H54 (cell line): ENCODE measurements at regions not wholly inside any gene's neighbourhood (a gene's known extent, or its start where the extent isn't known, plus 50 kb on each side); places are given as distances from the start of the nearest gene placed in this dataset.

Experiments
- DNase-seq: peaks from one replicate; pipeline ENCODE4 v3.0.0; 2011; ENCODE audit warnings: low spot score, mixed read lengths; ENCODE audit not compliant: insufficient read length
- FAIRE-seq: peaks from 3 replicates; lab custom pipeline; 2011; peaks lifted over from hg19 to GRCh38; lab: Jason Lieb, UNC
- POLR2A ChIP-seq: IDR thresholded peaks from 2 replicates; pipeline ENCODE4 v1.6.1; 2011; ENCODE audit warnings: low read depth, mild to moderate bottlenecking, low read length

GRCh38 chr2:126781806-126782205 is 116.9 kb upstream of the TEX51 start:
- no peak for DNase-seq
- no peak for FAIRE-seq
- no peak for TF ChIP-seq POLR2A

- FAIRE-seq, result no peak
- DNase-seq, result no peak
- no peak for TF ChIP-seq POLR2A
Observed at GRCh38 chr2:126782648-126783047, 116.0 kb upstream of the TEX51 start.

GRCh38 chr2:126783341-126783740 is 115.3 kb upstream of the TEX51 start:
- no peak for FAIRE-seq
- DNase-seq, result no peak
- no peak for TF ChIP-seq POLR2A

DNA sequence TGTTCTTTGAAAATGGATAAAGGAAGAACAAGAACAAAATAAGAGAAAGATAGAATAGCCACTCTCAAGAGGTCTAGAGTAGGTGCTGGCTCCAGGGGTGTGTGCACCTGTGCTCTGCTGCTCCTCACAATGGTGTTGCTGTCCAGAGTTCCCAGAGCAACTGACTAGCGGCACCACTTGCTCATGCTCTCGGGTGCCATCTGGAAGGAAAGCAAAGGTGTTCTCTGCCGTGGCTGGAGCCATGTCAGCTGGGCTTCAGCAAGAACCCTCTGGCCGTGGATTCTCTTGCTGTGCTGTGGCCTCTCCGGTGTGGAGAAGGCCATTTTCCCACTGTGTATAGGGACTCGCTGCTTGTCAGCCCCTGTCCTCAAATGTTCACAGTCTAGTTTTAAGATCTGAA is 114.6 kb upstream of the TEX51 start:
- FAIRE-seq (no peak), DNase-seq (no peak)
- TF ChIP-seq POLR2A, result no peak

GRCh38 chr2:126784621-126785020 is 114.1 kb upstream of the TEX51 start:
- DNase-seq, result no peak
- no peak for TF ChIP-seq POLR2A
- FAIRE-seq, result no peak

DNA sequence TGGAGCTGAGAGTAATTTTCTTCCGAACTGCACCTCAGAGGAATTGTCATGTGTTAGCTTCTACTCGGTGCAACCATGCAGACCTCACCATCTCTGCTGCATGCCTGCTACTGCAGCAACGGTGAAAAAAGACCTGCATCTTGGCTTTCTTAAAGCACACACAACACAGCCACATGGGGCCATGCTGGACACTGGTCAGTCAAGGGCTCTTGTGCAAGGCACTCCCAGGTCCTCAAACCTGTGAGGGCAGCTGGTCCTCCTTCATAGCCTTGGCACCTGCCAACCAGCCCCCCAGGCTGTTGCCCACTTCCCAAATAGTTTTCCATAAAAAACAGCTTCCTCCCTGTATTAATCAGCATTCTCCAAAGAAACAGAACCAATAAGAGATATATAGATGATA is 113.5 kb upstream of the TEX51 start:
- no peak for TF ChIP-seq POLR2A
- no peak for DNase-seq
- FAIRE-seq, result no peak

- no peak for DNase-seq
- no peak for TF ChIP-seq POLR2A
- FAIRE-seq, result no peak
Observed at GRCh38 chr2:126785862-126786261, 112.8 kb upstream of the TEX51 start.

DNA sequence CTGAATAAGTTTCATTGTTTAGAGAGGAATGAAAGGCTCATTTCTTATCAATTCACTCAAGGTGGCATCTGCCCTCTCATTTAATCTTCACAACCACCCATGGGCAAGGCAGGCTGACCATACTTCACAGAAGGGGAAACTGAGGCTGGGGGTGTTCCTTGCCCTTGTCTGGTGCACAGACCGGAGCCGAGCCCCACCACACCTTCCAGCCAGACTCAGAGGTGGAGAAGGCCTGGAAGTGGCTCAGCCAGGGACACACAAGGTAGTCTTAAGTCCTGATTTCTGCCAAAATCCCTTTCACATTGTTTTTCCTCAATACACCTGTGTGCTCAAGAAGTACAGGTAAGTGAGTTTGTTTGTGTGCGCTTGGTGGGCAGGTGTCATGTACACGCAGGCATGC is 111.9 kb upstream of the TEX51 start:
- FAIRE-seq, result no peak

GRCh38 chr2:126787289-126787688 is 111.4 kb upstream of the TEX51 start:
- no peak for TF ChIP-seq POLR2A
- DNase-seq (no peak), FAIRE-seq (no peak)

More for the DNA sequence above, 111.9 kb upstream of the TEX51 start:
- no peak for TF ChIP-seq POLR2A
- no peak for DNase-seq

DNA sequence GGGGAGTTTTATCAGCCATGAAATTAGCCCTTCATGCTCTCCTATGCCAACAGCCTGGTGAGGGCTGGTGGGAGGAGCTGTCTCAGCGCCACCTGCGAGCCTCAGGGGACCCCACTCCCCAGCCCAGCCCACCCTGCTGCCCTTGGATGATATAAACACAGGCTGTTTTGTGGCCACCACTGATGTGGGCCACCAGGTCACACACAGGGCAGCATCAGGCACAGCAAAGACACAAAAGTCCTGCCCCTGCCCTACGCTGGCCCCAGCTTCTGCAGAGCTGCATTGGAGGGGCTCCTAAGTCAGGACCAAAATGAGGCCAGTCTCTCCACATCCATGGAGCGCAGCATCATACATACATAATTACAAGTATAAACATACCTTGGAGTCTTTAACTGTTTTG is 110.6 kb upstream of the TEX51 start:
- TF ChIP-seq POLR2A, result no peak
- no peak for DNase-seq
- no peak for FAIRE-seq

DNA sequence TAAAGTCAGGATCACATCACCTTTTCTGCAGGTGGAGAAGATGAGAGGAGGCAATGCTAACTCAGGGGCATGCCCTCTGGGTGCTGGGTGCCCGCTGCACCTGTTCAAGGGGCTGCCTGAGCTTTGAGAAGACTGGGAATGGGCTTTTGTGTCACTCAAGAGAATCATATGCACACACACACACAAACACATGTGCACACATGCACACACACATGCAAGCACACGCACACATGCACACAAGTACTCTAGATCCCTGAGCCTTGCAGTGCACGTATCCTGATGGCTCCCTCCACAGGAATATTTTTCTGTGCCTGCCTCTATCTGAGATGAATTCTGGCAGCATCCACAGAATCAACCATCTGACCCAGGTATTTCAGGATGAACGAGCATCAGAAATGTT is 110.0 kb upstream of the TEX51 start:
- no peak for TF ChIP-seq POLR2A
- no peak for DNase-seq
- no peak for FAIRE-seq

DNA sequence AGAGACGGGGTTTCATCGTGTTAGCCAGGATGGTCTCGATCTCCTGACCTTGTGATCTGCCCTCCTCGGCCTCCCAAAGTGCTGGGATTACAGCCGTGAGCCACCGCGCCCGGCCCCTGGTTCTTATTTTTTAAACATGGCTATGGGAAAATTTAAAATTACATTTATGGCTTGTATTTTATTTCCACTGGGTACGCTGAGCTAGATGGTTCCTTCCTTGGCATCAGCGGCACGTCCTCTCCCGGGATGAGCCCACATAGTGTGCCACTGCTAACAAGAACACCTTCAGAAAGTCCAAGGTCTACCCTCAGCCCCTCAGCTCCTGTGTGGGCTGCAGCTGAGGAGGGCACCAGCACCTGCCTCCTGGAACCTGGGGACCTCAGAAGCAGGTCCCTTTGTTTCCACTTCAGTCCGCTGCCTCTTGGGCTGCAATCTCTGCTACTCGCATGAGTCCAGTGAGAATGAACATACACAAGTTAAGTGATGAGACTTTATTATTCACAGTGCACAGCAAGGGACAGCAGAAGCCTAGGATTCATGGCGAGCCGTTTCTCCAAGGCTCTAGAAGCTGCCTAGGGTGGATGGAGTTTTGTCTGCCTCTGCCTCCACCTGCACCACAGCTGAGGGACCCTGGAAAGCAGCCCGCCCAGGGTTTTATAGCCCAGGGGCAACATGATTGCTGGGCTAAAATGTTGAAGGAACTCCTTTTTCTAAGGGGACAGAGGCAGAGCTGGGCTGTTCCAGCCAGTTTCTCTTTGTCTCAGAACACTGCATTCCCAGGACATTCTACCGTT is 107.5 kb upstream of the TEX51 start:
- TF ChIP-seq POLR2A, result no peak
- DNase-seq (no peak), FAIRE-seq (no peak)

GRCh38 chr2:126792186-126792585 is 106.5 kb upstream of the TEX51 start:
- DNase-seq (no peak), FAIRE-seq (no peak)
- TF ChIP-seq POLR2A, result no peak

- FAIRE-seq (no peak), DNase-seq (no peak)
- no peak for TF ChIP-seq POLR2A
Observed at GRCh38 chr2:126792993-126793392, 105.7 kb upstream of the TEX51 start.

GRCh38 chr2:126793885-126794613 is 104.6 kb upstream of the TEX51 start:
- DNase-seq, result no peak
- no peak for FAIRE-seq
- TF ChIP-seq POLR2A, result no peak
